HepG2 (cell line): ENCODE measurements at regions not wholly inside any gene's neighbourhood (a gene's known extent, or its start where the extent isn't known, plus 50 kb on each side); places are given as distances from the start of the nearest gene placed in this dataset.
"Not testable (repeated sequence)": the region's sequence is repeated elsewhere in the genome, so short reads cannot be mapped to it uniquely, and the experiment has no call there.

Source experiments
- ATAC-seq: fragments of 200-7000 bp; cut with Tn5 transposase; 3 replicates; pipeline ENCODE4 v1.9.1; 2020; ENCODE audit warnings: mild to moderate bottlenecking, moderate library complexity
- BruUV-seq: library from RNA; stranded (reverse); fragments of 400-500 nt; replicated peaks from 2 replicates; lab custom pipeline; 2021; lab: Mats Ljungman, UMichigan
- CTCF ChIA-PET: fragments of 300-600 bp; formaldehyde crosslinking; extraction: SDS; loops from one replicate; lab custom pipeline; 2021; ENCODE audit warnings: low total read pairs, inconsistent platforms, low intra/inter-chr PET ratio; lab: Yijun Ruan, JAX
- POLR2A ChIA-PET: fragments of 350-600 bp; sonication (Branson Sonifier 250); formaldehyde crosslinking; loops from one replicate; lab custom pipeline; 2020; ENCODE audit warnings: antibody characterized with exemption, inconsistent platforms; lab: Yijun Ruan, JAX
- DNase-seq: peaks from one replicate; pipeline ENCODE4 v3.0.0-alpha.2; 2015; ENCODE audit warnings: low spot score
- FAIRE-seq: peaks from 3 replicates; lab custom pipeline; 2011; peaks lifted over from hg19 to GRCh38; lab: Jason Lieb, UNC
- H2AFZ ChIP-seq: one replicate; pipeline ENCODE4 v1.6.1; 2011; ENCODE audit warnings: low read length, inconsistent platforms
- H3K27ac ChIP-seq: fragments of 300-600 bp; 3 replicates; pipeline ENCODE4 v1.8.0; 2011; ENCODE audit warnings: mixed run types, mild to moderate bottlenecking, mixed read lengths, low read length, inconsistent platforms; ENCODE audit not compliant: insufficient read depth; ENCODE audit errors: extremely low read length
- H3K27me3 ChIP-seq, 2 experiments: fragments of 200-600 bp in 1 of 2; 2 replicates in 1 of 2; 3 replicates in 1 of 2; pipeline versions ENCODE4 v1.6.0 to v1.8.0; 2011; ENCODE audit warnings: low read length in 2 of 2, mild to moderate bottlenecking in 2 of 2, moderate library complexity in 2 of 2, inconsistent platforms in 1 of 2; ENCODE audit not compliant: insufficient read depth in 2 of 2, control insufficient read depth in 1 of 2
- H3K36me3 ChIP-seq, 2 experiments: fragments of 200-600 bp in 1 of 2; replicated peaks in 1 of 2; 2 replicates in 1 of 2; 3 replicates in 1 of 2; pipeline versions ENCODE4 v1.5.1 to v1.8.0; 2011; ENCODE audit warnings: low read length in 2 of 2, inconsistent platforms in 1 of 2; ENCODE audit not compliant: insufficient read depth in 2 of 2, control insufficient read depth in 1 of 2
- H3K4me1 ChIP-seq: 2 replicates; pipeline ENCODE4 v1.5.1; 2012; ENCODE audit warnings: low read length, inconsistent platforms; ENCODE audit not compliant: insufficient read depth
- H3K4me2 ChIP-seq: 2 replicates; pipeline ENCODE4 v1.6.0; 2011; ENCODE audit warnings: low read depth, low read length, inconsistent platforms
- H3K4me3 ChIP-seq, 3 experiments: fragments of 200-600 bp in 1 of 3; sonication (generic), shearing (Covaris generic) in 1 of 3; replicated peaks in 1 of 3; 2 replicates each; pipeline ENCODE4 v1.5.1; 2011 to 2016; ENCODE audit warnings: low read length in 3 of 3, inconsistent platforms in 2 of 3, low read depth in 2 of 3, mild to moderate bottlenecking in 2 of 3, control low read depth in 1 of 3, mixed read lengths in 1 of 3; ENCODE audit not compliant: insufficient read depth in 1 of 3
- H3K79me2 ChIP-seq: one replicate; pipeline ENCODE4 v1.6.1; 2011; ENCODE audit warnings: low read length, inconsistent platforms; ENCODE audit not compliant: insufficient read depth
- H3K9ac ChIP-seq: 2 replicates; pipeline ENCODE4 v1.6.0; 2011; ENCODE audit warnings: mild to moderate bottlenecking, low read depth, low read length, inconsistent platforms; ENCODE audit not compliant: insufficient read depth
- H3K9me3 ChIP-seq: 2 replicates; pipeline ENCODE4 v1.5.1; 2012; ENCODE audit warnings: mild to moderate bottlenecking, low read length
- H4K20me1 ChIP-seq: 2 replicates; pipeline ENCODE4 v1.6.0; 2011; ENCODE audit warnings: inconsistent platforms, mild to moderate bottlenecking, low read length, moderate library complexity; ENCODE audit not compliant: insufficient read depth
- ZNF768 ChIP-seq: sonication (generic); formaldehyde crosslinking; IDR thresholded peaks from 2 replicates; pipeline ENCODE4 v1.4.0; 2020; ENCODE audit warnings: missing genetic modification reagents
- WGBS: methylation state at CpG from one replicate; pipeline ENCODE4 v1.1.6; 2017; ENCODE audit warnings: low lambda C conversion rate; 5-methylcytosine and 5-hydroxymethylcytosine counted together
- in situ Hi-C: cut with HindIII; loops from 2 replicates; pipeline ENCODE4 v1.10.0; 2017; ENCODE audit warnings: low pct_unique_long_range_greater_than_20kb; ENCODE audit not compliant: extremely low pct_ligation_motif_present
- intact Hi-C: fragments of 100-400 bp; cut with micrococcal nuclease; formaldehyde crosslinking; loops from one replicate; pipeline ENCODE4 v1.10.0; 2022; ENCODE audit not compliant: unreplicated experiment
- TF ChIP-seq, protein P1 (sequence below): fragments of 450-650 bp; IDR thresholded peaks from 2 replicates; pipeline ENCODE4 v1.6.1; 2016

DNA sequence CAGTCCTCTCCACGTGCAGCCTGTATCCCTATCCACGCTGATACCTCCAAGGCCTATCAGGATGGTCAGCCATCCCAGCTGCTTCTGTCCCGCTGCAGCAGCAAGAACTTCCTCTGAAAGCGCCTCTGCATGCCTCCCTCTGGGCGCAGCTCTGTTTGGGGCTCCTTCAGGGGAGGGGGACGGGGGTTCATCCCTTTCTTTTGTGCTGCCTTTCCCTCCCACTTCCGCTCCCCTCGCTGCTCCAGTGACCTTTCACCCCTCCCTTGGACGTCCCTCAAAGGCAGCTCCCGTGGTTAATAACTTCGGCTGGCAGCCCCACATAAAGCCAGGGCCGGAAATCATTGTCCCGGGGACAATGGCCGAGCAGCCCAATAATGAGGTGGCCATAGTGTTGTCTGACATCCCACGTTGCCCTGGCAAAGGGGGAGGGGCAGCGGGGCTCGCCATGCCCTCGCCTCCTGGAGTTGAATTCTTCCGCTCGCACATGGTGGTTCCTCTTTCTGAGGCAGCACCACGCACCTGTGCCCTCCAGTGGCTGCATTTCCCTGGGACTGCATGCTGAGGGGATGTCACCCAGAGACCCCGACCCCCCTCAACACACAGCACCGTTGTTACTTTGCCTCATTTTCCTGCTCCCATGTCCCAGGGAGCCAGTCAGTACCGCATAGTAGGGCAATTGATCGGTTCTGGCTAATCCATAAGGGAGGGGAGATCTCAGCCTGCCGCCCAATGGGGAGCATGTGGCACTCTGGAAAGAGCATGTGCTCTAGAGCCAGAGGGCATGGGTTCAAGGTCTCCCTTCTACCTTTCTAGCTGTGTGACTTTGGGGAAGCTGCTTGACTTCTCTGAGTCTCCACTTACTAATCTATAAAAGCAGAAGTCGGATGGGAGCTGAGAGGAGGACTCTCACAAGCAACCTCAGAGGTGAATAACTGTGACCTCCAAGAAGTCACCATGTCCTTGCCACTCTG lies 72.0 kb downstream of the TRIM43 start:
- H3K36me3 ChIP-seq, FAIRE-seq, BruUV-seq, in situ Hi-C loops, intact Hi-C loops, DNase-seq, POLR2A ChIA-PET, H3K4me1 ChIP-seq, H3K4me3 ChIP-seq, H4K20me1 ChIP-seq, H3K27ac ChIP-seq, ATAC-seq, H2AFZ ChIP-seq, H3K4me2 ChIP-seq, H3K9me3 ChIP-seq, H3K79me2 ChIP-seq, H3K9ac ChIP-seq, CTCF ChIA-PET: not testable (repeated sequence)
- peak; percentile 83 for TF ChIP-seq ZNF768 (CRISPR knock-in tag)
- TF ChIP-seq, protein P1, sequence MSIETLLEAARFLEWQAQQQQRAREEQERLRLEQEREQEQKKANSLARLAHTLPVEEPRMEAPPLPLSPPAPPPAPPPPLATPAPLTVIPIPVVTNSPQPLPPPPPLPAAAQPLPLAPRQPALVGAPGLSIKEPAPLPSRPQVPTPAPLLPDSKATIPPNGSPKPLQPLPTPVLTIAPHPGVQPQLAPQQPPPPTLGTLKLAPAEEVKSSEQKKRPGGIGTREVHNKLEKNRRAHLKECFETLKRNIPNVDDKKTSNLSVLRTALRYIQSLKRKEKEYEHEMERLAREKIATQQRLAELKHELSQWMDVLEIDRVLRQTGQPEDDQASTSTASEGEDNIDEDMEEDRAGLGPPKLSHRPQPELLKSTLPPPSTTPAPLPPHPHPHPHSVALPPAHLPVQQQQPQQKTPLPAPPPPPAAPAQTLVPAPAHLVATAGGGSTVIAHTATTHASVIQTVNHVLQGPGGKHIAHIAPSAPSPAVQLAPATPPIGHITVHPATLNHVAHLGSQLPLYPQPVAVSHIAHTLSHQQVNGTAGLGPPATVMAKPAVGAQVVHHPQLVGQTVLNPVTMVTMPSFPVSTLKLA = peak; percentile 96
- WGBS = 25% methylated on average over 26 of the region's 27 CpGs
- peaks cover 2 to 35% of the 10 kb centered on the region in 2 experiments; a peak in 3 of 5 replicates for H3K27me3 ChIP-seq

DNA sequence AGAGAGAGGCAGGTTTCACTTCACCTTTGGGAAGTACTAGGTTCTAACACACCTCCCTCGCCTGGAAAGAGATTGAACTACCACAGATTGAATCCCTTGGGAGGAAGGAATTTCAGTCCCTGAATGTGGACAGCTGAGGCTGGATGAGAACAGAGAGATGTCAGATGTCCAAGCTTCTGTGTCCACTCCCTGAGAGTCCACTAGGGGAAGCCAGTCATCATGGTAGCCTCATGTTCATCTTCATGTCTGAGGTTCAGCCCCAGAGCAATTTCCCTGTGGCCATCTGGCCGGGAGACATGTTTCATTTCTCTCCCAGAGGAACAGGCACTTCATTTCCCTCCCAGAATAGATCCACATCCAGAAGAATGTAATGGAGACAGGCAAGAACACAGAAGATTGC lies 74.8 kb downstream of the TRIM43 start:
- DNase-seq, CTCF ChIA-PET, H3K9ac ChIP-seq, H3K4me1 ChIP-seq, H3K36me3 ChIP-seq, H3K79me2 ChIP-seq, H4K20me1 ChIP-seq, H3K9me3 ChIP-seq, POLR2A ChIA-PET, in situ Hi-C loops, BruUV-seq, H3K27ac ChIP-seq, H3K4me2 ChIP-seq, H3K4me3 ChIP-seq, FAIRE-seq, intact Hi-C loops, H2AFZ ChIP-seq: not testable (repeated sequence)
- H3K27me3 ChIP-seq = peaks cover 3 to 35% of the 10 kb centered on the region in 2 experiments; a peak in 4 of 5 replicates
- 3% methylated on average over 2 of the region's 2 CpGs for WGBS
- peak; percentile 66 for ATAC-seq
